Esophagus squamous epithelium (tissue), 4 donors: ENCODE measurements at regions not wholly inside any gene's neighbourhood (a gene's known extent, or its start where the extent isn't known, plus 50 kb on each side); places are given as distances from the start of the nearest gene placed in this dataset.

ENCODE experiments used
- CTCF ChIP-seq, 6 experiments: fragments of 450-650 bp in 4 of 6; fragments of 200-600 bp in 2 of 6; sonication (generic) in 2 of 6; IDR thresholded peaks; one replicate each; pipeline ENCODE4 v1.5.1; 2016 to 2019; ENCODE audit warnings: antibody characterized with exemption in 6 of 6, mild to moderate bottlenecking in 4 of 6, moderate library complexity in 4 of 6
- POLR2A ChIP-seq, 4 donors: fragments of 450-650 bp; IDR thresholded peaks; one replicate each; pipeline ENCODE4 v1.6.1; 2017; ENCODE audit warnings: antibody characterized with exemption in 4 of 4, mild to moderate bottlenecking in 4 of 4, moderate library complexity in 3 of 4

- no peak for TF ChIP-seq CTCF (IDR thresholded peaks at IDR 0.05)
- TF ChIP-seq POLR2A (IDR thresholded peaks at IDR 0.05) = no peak
These were observed 214.6 kb downstream of the PTEN start for GRCh38 chr10:88077977-88078376.
